GM19351 (cell line): ENCODE measurements at regions not wholly inside any gene's neighbourhood (a gene's known extent, or its start where the extent isn't known, plus 50 kb on each side); places are given as distances from the start of the nearest gene placed in this dataset.

Source experiments
- ATAC-seq: cut with Tn5 transposase; IDR thresholded peaks from one replicate; pipeline ENCODE4 v1.9.1; 2021; ENCODE audit warnings: mild to moderate bottlenecking, moderate library complexity; ENCODE audit not compliant: unreplicated experiment

DNA sequence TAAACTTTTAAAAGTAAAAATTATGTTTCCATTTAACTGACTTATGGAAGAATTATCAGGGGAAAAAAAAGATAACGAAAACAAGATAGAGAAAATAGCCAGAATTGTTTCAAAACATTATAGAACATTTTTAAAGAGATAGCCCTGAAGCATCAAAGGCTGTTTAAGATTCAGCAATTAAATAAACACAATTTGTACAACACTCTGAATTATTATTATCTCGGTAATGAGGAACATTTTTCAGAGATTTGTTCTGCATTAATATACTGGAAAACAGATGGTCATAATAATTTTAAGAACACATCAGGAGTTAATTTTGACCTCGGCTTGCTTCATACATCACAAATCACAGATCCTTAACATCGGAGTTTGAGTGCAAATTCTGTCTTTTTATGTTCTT is 643.8 kb downstream of the SORCS1 start:
- ATAC-seq = no peak

DNA sequence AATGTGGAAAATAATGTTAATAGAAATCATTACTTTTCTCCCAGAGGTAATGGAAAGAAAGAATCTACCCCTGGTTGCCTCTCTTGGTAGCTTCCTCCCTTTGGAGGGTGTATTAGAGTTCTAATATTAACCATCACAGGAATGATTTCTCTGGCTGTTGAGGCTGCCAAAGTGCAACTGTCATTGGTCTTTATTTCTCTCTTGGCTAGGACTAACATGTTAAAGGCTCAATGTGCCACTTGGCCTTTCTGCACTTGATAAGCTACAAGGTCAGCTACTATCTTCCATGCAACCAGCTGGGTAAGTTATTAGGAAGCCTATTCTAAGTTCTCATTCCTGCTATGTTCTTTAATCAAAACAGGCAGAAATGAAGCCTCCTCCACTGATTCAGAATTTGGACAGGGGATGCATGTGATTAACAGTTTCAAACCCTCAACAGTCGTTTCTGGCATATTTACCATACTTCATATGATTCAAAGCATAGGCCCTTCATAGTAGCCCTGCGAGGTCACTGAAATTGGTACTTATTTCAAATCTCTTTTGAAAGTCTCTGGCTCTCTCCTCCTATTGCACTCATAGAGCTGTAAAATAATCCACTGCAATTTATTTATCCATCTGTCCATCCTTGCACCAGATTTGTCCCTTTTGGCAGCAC is 645.0 kb downstream of the SORCS1 start:
- ATAC-seq = no peak

DNA sequence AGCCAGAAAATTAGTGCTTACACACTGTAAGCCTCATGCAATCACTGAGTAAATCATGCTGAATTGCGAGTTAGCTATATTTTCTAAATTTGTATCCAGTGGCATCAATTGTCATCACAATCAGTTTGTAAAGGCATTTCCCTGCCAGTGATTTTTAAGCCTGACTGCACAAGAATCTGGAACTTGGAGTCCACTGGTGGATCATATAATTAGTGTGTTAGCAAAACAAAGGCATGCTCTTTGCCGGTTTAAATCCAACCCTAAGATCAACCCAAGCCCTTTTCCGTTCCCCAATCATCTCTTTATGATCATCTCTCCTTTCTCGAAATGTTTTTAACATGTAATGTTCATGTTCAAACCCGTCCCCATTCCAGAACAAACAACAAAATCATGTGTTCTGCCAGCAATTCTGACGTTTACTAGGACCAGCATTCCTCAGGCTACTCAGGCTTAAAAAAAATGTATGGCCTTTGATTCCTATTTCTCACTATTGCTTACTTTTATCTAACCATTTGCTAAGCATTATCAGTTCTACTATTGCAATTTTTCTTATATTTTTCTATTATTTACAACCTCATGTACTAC is 649.2 kb downstream of the SORCS1 start:
- ATAC-seq = no peak

DNA sequence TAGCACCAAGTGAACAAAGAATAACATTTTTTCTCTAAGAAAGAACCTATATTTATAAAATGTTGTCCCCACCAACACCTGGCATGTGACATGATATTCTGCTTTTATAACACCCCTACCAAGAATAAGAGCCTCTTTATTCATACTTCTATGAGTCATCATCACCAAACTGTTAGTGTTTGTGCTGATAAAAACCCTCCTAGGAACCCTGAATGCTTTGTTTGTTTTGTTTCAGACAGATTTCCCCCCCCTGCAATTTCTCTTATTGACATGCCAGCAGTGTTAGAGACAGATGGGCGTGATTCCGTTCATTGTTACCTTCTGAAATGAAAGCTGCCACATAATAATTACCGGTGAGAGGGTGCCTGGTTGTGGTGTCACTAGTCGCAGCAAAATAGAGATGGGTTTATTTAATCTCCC is 651.1 kb downstream of the SORCS1 start:
- no peak for ATAC-seq

DNA sequence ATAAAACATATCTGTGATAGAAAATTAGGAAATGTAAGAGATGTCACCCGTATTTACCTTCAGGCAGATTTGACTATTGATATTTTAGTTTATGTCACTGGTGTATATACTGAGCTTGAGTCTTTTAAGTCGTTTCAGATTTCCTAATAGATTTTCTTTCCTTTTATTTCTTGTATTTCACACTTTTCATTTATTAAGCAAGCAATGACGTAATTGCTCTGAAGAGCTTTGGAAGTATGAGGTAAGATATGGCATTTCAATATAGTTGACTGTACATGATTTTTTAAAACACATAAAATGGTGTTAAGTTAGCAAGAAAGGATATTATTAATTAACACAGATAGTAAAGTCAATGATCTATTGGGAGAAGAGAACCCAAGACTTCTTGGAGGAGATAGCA is 652.6 kb downstream of the SORCS1 start:
- no peak for ATAC-seq

DNA sequence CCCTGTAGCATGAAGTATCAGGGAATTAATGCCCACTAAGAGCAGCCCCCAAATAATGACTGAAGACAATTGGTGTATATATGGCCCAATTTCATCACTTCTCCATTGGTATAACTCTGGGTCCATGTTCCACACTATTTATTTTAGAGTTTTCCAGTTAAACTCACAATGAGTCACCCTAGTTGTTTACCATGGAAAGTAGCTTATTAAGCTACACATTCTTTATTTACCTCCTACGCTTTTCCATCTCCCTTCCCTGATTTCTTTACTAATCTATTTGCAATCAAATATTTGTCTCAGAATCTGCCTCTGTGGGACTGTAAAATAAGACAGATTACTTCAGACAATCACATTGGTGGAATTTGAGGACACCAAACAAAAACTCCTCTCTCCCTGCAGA is 655.6 kb downstream of the SORCS1 start:
- ATAC-seq = no peak

DNA sequence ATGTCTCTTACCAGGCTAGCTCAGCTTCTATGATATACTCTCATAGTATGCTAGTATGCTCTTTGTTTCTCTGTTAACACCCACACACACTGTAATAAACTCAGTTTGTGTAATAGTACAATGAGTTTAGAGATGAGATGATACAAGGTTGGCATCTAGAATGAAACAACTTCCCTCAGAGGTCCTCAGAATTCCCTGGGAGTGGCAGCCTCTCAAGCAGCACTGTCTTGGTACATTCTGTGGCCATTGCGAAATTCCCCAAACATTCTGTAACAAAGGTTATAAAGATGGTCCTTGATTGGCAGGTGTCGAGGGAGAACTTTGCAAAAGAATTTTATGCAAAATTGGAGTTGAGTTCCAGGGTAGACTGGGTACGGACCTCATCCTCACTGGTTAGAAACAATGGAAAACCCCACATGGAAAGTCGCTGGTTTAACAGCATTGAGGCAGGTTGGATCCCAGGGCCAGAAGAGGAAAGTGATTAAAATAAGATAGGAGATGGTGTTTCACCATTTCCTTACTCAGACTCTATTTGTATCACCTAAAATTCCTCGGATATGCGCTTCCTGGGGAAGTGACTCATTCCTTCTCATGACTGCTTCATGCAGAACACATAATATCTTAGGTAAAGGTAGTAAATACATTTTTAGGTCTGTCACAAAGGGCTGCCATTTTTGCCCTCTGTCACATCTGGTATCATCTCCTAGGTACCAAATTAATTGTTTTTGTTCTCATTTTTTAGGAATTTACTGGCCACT is 657.8 kb downstream of the SORCS1 start:
- ATAC-seq = no peak

DNA sequence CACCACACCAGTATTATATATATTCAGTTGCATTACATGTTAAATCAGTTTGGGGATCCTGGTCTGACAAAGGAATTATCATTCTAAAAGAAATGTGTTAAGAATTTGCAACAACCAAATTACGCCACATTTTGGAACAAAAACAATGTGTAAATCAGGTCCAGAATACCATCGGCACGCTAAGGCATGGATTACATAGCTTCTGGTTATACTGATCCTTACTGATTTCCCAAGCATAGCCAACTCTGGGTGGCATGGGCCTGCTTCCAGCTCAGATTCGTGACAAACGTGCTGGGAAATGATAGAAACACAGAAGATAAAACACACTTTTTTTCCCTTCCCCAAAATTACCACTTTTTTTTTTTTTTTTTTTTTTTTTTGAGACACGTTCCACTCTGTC is 660.0 kb downstream of the SORCS1 start:
- no peak for ATAC-seq

DNA sequence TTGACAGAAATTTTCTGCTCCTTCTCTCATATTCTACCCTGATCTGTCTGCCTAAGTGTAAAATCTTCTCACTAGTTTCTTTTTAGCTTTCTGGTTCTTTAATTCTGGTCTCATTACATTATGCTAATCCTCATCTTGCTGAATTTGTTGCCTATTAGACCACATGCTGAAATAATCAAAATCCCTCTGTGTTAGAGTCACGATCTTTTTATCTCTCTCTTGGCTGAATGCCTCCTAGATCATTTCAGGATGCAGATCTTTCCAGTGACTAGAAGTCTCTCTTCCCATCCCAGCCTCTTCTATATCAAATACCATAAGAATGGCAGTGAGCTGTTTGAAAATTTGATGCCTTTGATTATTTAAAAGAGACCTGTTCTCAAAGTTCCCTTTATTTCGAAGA is 661.9 kb downstream of the SORCS1 start:
- no peak for ATAC-seq

DNA sequence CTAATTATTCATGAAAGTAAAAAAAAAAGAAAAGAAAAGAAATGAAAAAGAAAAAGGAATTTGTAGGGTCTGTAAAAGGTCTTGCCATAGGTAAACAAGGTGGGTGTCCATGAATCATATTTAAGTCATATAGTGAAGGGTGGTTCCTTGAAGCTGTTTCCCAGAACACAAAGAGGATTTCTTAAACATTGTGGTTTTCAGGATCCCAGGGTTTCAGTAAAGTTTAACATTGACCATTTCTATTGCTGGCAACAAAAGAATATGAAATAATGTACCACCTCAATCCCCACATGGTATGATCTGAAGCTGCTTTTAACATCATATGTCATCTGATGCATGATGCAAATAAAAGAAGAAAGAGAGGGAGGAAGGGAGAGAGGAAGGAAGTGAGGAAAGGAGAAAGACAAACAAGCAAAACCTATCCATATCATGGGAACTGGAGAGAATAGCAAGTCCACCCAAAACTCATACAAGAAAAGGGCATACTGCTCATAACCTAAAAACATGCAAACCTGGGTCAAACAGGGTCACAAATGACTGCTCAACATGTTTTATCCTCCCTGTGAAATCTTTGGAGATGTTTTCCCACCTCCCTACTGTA is 663.5 kb downstream of the SORCS1 start:
- no peak for ATAC-seq

DNA sequence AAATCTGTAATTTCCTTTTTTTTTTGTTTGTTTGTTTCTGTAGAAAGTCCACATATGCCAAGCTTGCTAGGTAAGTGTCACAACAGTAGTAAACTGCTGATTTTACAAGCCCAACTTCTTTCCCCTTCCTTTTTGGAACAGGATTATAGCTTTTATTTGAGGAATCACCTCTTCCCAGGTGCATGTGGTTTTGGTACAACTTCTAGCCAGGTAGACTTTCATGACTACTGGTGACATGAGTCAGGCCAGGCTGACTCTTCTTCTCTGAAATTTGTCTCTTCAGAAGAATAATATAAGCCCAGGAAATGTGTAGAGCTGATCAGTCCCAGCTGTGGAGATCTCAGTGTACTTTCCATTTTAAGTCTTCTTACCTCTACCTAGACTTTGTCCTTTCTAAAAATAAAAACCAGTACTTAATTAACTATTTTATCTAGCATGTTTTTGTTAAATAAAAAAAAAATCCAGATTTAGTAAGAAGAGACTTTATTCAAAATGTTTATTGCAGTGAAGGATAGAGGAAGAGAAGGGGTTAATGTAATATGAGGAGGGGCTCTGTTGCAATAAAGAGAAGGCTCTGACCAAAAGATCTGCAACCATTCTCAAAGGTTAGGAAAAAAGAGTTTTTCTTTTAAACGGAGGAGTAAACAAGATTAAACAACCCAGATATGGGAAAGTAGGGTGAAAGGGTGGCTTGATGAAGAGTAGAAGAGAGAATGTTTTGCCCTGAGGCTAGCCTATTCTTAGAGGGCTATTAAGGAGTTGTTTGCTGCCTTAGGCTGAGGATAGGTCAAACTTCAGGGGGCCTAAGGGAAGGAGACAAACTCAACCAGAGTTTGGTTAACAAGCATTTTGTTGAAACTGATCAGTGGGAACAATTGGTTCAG is 664.2 kb downstream of the SORCS1 start:
- no peak for ATAC-seq

DNA sequence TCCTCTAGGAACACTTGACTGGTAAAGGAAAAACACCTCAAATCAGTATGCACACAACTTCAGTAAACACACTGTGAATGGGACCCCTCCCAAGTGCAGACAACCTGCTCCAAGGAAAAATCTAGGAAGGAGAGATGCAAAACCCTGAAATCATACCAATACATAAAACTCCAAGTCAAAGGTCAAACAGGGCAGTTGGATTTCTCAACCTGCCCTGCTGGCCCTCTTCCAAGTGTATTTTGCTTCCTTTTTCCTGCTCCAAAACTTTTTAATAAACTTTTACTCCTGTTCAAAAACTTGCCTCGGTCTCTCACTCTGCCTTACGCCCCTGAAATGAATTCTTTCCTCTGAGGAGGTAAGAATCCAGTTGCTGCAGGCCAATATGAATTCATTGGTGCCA is 665.1 kb downstream of the SORCS1 start:
- no peak for ATAC-seq

DNA sequence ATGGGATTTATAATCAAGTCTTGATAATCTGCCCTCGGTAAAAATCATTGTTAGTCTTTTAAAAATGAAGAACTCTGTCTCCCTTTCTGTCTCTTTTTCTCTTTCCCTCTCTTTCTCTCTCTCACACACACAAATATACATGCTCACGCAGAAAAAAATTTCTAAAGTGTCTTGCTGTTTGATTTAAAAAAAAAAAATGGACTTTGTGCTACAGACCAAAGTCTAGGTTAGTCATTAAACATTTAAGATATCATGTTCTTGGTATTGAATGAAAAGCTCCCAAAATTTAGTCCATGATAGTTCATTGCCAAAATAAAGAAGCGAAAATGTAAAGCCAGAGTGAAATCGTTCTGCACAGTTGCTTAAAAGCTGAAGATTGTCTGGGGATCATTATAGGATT is 665.8 kb downstream of the SORCS1 start:
- ATAC-seq = no peak

DNA sequence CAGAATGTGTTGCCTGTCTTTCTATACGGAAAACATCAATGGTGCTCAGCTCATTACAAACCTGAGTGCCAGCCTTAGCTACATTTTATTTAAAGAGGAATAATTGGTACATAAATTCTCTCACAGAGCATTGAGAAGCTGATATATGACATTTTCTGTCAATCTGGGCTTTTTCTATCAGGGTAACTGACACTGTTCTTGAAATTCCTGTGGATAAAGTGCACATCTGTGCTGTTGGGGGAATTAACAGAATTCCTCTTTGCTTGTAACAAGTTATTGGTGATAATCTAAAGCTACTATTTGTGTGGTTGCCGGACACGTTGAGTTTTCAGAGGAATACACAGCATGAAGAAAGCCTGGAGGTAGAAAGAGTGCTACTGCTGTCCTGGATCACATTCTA is 668.6 kb downstream of the SORCS1 start:
- no peak for ATAC-seq

DNA sequence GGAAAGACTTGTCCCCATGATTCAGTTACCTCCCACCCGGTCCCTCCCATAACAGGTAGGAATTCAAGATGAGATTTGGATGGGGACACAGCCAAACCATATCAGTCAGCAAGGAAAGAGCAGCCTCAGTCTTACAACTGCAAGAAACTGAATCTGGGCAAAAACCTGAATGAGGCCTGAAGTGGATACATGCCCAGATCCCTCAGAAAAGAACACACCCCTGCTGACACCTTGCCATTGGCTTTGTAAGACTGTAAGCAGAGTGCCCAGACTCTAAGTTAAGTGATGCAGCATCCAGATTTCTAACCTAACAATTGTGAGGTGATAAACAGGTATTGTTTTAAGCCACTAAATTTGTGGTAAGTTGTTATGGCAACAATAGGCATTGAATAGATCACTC is 670.8 kb downstream of the SORCS1 start:
- no peak for ATAC-seq

DNA sequence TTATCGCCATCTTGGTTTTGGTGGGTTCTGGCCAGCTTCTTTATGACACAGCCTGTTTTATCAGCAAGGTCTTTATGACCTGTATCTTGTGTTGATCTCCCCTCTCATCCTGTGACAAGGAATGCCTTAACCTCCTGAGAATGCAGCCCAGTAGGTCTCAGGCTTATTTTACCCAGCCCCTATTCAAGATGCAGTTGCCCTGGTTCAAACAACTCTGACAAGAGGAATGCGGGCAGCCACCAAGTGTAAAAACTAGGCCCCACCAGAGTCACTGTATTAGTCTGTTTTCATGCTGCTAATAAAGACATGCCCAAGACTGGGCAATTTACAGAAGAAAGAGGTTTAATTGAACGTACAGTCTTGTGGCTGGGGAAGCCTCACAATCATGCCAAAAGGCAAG is 671.3 kb downstream of the SORCS1 start:
- ATAC-seq = no peak

DNA sequence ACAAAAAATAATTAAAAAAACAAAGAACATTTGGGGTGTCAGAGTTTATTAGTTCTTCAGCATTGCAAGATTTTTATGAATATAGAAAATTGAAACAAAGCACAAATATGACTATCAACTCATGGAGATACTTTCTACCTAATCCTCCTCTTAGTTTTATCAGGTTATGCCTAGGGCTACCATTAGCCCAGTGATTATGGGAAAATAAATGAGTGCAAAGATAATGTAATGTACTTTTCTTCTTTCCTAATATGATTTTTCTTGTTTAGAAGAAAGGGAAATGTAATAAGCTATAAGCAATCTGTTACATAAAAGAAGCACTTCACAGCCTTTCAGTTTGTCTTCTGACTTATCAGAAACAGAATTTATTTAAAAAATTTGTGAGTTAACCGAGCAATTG is 676.8 kb downstream of the SORCS1 start:
- no peak for ATAC-seq

DNA sequence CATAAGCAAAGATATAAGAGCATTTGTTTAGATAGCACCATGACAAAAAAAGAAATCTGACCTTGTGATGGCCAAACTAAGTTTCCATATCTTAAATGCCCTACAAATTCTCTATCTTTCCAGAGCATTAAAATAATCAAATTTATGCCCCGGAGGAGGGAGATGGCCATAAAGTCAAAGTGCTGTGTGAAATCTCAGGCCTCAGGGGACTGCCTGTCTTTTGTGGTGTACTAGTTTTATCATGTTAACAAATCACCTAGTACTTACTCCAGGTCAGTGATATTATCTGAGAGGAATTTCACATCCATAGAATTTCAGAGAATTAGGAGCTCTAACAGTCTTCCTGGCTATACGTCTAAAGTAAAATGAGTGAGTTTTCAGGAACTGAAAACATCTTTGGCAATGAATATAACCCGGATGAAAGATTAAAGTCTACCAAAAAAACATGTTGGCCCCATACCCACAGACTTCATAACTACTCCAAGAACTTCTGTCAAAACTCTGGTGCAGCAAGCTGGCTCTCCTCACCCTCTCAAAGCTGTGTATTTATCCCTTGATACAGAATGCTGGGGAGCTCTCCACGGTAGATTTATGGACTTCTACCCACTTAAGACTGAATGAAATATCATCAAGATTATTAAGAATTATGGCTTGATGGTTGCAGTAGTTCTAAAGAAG is 682.8 kb downstream of the SORCS1 start:
- ATAC-seq = no peak

DNA sequence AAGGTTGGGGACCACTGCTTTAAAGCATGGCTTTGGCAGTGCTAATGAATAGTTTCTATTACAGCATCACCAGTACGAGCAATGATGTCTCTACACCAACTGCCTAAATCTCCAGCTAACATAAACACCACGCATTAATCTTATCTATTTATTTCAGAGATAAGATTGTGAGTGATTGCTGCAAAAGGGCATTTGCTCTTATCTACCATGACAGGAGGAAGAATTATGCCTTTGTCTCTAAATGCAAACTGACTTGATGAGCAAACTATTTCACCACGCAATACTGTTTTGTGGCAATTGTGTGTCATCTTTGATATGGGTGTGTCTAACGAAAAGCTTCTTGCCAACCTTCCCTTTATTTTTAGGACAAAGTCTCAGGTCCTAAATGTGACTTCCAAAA is 684.9 kb downstream of the SORCS1 start:
- no peak for ATAC-seq

DNA sequence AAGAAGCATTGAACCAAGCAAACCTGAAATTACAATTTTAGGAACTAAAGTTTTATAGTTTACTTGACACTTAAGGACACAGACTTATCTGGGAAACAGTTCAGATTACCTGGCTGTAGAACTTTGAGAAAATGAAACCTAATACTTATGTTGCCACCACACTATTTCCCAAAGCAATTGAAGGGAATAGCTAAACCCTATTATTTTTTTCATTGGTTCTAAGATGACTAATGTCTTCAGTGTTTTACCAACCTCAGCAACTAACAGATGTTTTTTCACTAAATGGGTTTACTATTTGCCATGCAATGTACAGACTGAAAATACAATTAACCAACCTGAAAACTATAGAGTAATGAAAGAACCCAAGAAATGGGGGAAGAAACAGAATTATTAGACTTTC is 689.6 kb downstream of the SORCS1 start:
- ATAC-seq = no peak
